B cell (primary cell): ENCODE measurements at regions not wholly inside any gene's neighbourhood (a gene's known extent, or its start where the extent isn't known, plus 50 kb on each side); places are given as distances from the start of the nearest gene placed in this dataset.

Experiments
- ATAC-seq: fragments of 200-7000 bp; cut with Tn5 transposase; one replicate; pipeline ENCODE4 v1.10.0; 2021; ENCODE audit warnings: low read depth, mild to moderate bottlenecking, moderate number of reproducible peaks, moderate library complexity
- CTCF ChIA-PET: fragments of 350-600 bp; sonication (Branson Sonifier 250); formaldehyde crosslinking; loops from one replicate; lab custom pipeline; 2021; ENCODE audit warnings: antibody characterized with exemption, inconsistent platforms; lab: Charles Lee
- POLR2A ChIA-PET: fragments of 350-600 bp; sonication (Branson Sonifier 250); formaldehyde crosslinking; loops from one replicate; lab custom pipeline; 2021; ENCODE audit warnings: antibody characterized with exemption; lab: Charles Lee
- DNase-seq: peaks from one replicate; pipeline ENCODE4 v3.0.0; 2013
- H2AFZ ChIP-seq: 2 replicates; pipeline ENCODE4 v1.6.1; 2012; ENCODE audit warnings: mild to moderate bottlenecking, low read depth, low read length; ENCODE audit not compliant: insufficient read depth, poor library complexity, severe bottlenecking
- H3K27ac ChIP-seq, 2 donors: 1 replicate in 1 of 2; 2 replicates in 1 of 2; pipeline ENCODE4 v1.5.1; 2012 to 2013; ENCODE audit warnings: low read length in 2 of 2, mild to moderate bottlenecking in 2 of 2, moderate library complexity in 1 of 2
- H3K27me3 ChIP-seq, 4 experiments: fragments of 200-600 bp in 1 of 4; sonication (generic) in 1 of 4; replicated peaks in 1 of 4; 1 replicate in 2 of 4; 2 replicates in 2 of 4; pipeline versions ENCODE4 v1.6.1 to v1.7.0; 2013 to 2016; ENCODE audit warnings: low read length in 3 of 4, mild to moderate bottlenecking in 2 of 4, mixed read lengths in 1 of 4, moderate library complexity in 1 of 4; ENCODE audit not compliant: insufficient read depth in 4 of 4, control insufficient read depth in 3 of 4; ENCODE audit errors: control extremely low read depth in 1 of 4
- H3K36me3 ChIP-seq, 2 experiments: replicated peaks in 1 of 2; 1 replicate in 1 of 2; 2 replicates in 1 of 2; pipeline versions ENCODE4 v1.6.1 to v1.7.1; 2013; ENCODE audit warnings: low read length in 1 of 2; ENCODE audit not compliant: insufficient read depth in 2 of 2, control insufficient read depth in 1 of 2; ENCODE audit errors: control extremely low read depth in 1 of 2, extremely low read depth in 1 of 2
- H3K4me1 ChIP-seq, 2 donors: fragments of 200-600 bp in 1 of 2; sonication (generic) in 1 of 2; 1 replicate in 1 of 2; 2 replicates in 1 of 2; pipeline versions ENCODE4 v1.5.1 to v1.6.1; 2013 to 2017; ENCODE audit warnings: low read length in 2 of 2; ENCODE audit not compliant: control insufficient read depth in 2 of 2, insufficient read depth in 2 of 2
- H3K4me2 ChIP-seq: replicated peaks from 2 replicates; pipeline ENCODE3; 2012; ENCODE audit warnings: mild to moderate bottlenecking, low read depth, low read length; ENCODE audit not compliant: poor library complexity, severe bottlenecking
- H3K4me3 ChIP-seq, 5 experiments: fragments of 200-600 bp in 1 of 5; sonication (generic) in 1 of 5; 1 replicate in 3 of 5; 2 replicates in 2 of 5; pipeline versions ENCODE4 v1.5.1 to v1.7.0; 2011 to 2016; ENCODE audit warnings: low read length in 4 of 5, mild to moderate bottlenecking in 4 of 5, low read depth in 2 of 5, control low read depth in 1 of 5, moderate library complexity in 1 of 5; ENCODE audit not compliant: insufficient read depth in 1 of 5; ENCODE audit errors: control extremely low read depth in 1 of 5, extremely low read depth in 1 of 5
- H3K79me2 ChIP-seq: fragments of 200-600 bp; sonication (generic); one replicate; pipeline ENCODE4 v1.6.0; 2016; ENCODE audit warnings: low read length; ENCODE audit not compliant: control insufficient read depth, insufficient read depth
- H3K9ac ChIP-seq: fragments of 200-600 bp; sonication (generic); 2 replicates; pipeline ENCODE4 v1.6.1; 2017; ENCODE audit warnings: mild to moderate bottlenecking, low read length, moderate library complexity
- H3K9me3 ChIP-seq, 3 donors: one replicate each; pipeline versions ENCODE4 v1.6.1 to v1.7.1; 2013; ENCODE audit warnings: low read length in 2 of 3; ENCODE audit not compliant: control insufficient read depth in 2 of 3, insufficient read depth in 1 of 3; ENCODE audit errors: control extremely low read depth in 1 of 3
- H4K20me1 ChIP-seq: 2 replicates; pipeline ENCODE4 v1.6.0; 2012; ENCODE audit warnings: mild to moderate bottlenecking, low read length; ENCODE audit not compliant: insufficient read depth, control insufficient read depth, poor library complexity, severe bottlenecking
- H3K27ac Mint-ChIP-seq: one replicate; pipeline ENCODE4 v1.8.0; 2021; ENCODE audit warnings: mixed read lengths
- H3K27me3 Mint-ChIP-seq: one replicate; pipeline ENCODE4 v1.8.0; 2021; ENCODE audit warnings: mixed read lengths
- H3K4me1 Mint-ChIP-seq: one replicate; pipeline ENCODE4 v1.8.0; 2021; ENCODE audit warnings: mixed read lengths
- H3K4me3 Mint-ChIP-seq: one replicate; pipeline ENCODE4 v1.8.0; 2021; ENCODE audit warnings: mixed read lengths
- H3K9me3 Mint-ChIP-seq: one replicate; pipeline ENCODE4 v1.8.0; 2022; ENCODE audit warnings: mixed read lengths; ENCODE audit not compliant: insufficient read depth
- EZH2 ChIP-seq: IDR thresholded peaks from 2 replicates; pipeline ENCODE4 v1.6.1; 2012; ENCODE audit warnings: borderline replicate concordance, low read depth, mild to moderate bottlenecking, moderate library complexity, low read length; ENCODE audit not compliant: insufficient read depth, poor library complexity, severe bottlenecking
- WGBS: methylation state at CpG from one replicate; pipeline ENCODE4 v1.1.5; 2013; ENCODE audit warnings: missing lambda C conversion rate; ENCODE audit not compliant: insufficient coverage; 5-methylcytosine and 5-hydroxymethylcytosine counted together
- intact Hi-C: fragments of 100-400 bp; cut with micrococcal nuclease; formaldehyde crosslinking; loops from one replicate; pipeline ENCODE4 v1.10.0; 2022
- TF ChIP-seq, protein P1 (sequence below): fragments of 200-600 bp; IDR thresholded peaks from one replicate; pipeline ENCODE4 v1.8.0; 2022; ENCODE audit warnings: antibody characterized with exemption, mild to moderate bottlenecking

DNA sequence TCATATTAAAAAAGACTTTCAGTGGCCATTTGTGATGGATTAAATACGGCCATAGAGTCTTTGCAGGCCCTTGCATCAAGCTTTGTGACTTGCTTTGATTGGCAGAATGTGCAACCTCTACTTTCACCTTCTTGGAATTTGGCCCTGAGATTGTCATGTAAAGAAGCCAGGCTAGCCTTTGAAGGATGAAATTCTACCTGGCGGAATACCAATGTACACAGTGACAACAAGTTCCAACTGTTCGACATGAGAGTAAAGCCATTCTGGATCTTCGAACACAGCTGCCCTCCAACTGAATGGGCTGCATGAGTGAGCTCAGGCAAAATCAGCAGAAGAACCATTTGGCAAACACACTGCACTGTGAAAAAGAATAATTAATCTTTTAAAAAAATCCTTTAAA is 321.3 kb downstream of the PHF14 start:
- Histone ChIP-seq H2AFZ (no peak overlapping the region), H3K4me2 (no peak overlapping the region), H3K27ac (no peak overlapping the region), H3K4me1 (no peaks in the 10 kb centered on the region), H3K4me3 (no peak overlapping the region), H3K79me2 (no peaks in the 10 kb centered on the region), H3K36me3 (no peaks in the 10 kb centered on the region), H3K9ac (no peak overlapping the region), H3K27me3 (no peaks in the 10 kb centered on the region), H3K9me3 (no peaks in the 10 kb centered on the region), H4K20me1 (no peaks in the 10 kb centered on the region)
- POLR2A ChIA-PET, result no interaction called here
- TF ChIP-seq EZH2, result no peak
- TF ChIP-seq, protein P1, sequence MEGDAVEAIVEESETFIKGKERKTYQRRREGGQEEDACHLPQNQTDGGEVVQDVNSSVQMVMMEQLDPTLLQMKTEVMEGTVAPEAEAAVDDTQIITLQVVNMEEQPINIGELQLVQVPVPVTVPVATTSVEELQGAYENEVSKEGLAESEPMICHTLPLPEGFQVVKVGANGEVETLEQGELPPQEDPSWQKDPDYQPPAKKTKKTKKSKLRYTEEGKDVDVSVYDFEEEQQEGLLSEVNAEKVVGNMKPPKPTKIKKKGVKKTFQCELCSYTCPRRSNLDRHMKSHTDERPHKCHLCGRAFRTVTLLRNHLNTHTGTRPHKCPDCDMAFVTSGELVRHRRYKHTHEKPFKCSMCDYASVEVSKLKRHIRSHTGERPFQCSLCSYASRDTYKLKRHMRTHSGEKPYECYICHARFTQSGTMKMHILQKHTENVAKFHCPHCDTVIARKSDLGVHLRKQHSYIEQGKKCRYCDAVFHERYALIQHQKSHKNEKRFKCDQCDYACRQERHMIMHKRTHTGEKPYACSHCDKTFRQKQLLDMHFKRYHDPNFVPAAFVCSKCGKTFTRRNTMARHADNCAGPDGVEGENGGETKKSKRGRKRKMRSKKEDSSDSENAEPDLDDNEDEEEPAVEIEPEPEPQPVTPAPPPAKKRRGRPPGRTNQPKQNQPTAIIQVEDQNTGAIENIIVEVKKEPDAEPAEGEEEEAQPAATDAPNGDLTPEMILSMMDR, result no peak
- H3K4me1 Mint-ChIP-seq, result no peaks in the 10 kb centered on the region
- 97% methylated on average over 4 of the region's 4 CpGs for WGBS
- CTCF ChIA-PET, result no interaction called here
- H3K4me3 Mint-ChIP-seq, result no peak overlapping the region
- DNase-seq, result no peak
- H3K27ac Mint-ChIP-seq, result no peak overlapping the region
- intact Hi-C loops, result no loop called here
- H3K27me3 Mint-ChIP-seq, result no peaks in the 10 kb centered on the region
- ATAC-seq, result no peak
- peaks cover 5% of the 10 kb centered on the region for H3K9me3 Mint-ChIP-seq

DNA sequence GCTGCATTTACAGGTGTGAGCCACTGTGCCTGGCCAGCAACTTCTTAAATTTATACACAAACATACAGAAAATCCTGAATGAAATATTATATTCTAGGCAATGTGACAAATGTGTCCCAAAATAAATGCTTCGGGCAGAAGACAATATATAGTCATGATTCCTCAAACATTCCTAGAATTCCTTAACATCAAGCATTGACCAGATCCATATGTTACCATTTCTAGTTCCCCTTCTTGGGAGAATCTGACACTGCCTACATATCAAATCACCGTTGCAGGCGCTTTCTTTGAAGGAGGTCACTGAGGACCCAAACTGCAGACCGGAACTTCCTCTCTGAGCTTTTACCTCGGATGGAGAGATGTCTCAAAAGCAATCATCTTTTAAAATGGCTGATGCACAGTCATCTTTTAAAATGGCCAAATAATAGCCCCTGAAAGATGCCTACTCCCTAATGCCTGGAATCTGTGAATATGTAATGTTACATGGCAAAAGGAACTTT is 323.5 kb downstream of the PHF14 start:
- ChIA-PET CTCF (no interaction called here), POLR2A (no interaction called here)
- Mint-ChIP-seq H3K27ac (no peak overlapping the region), H3K27me3 (no peaks in the 10 kb centered on the region), H3K4me3 (no peak overlapping the region), H3K9me3 (peaks cover 5% of the 10 kb centered on the region), H3K4me1 (no peaks in the 10 kb centered on the region)
- intact Hi-C loops, result no loop called here
- Histone ChIP-seq H3K9ac (no peak overlapping the region), H3K4me1 (no peaks in the 10 kb centered on the region), H3K27me3 (no peaks in the 10 kb centered on the region), H3K79me2 (no peaks in the 10 kb centered on the region), H3K36me3 (no peaks in the 10 kb centered on the region), H4K20me1 (no peaks in the 10 kb centered on the region), H2AFZ (no peak overlapping the region), H3K4me3 (no peak overlapping the region), H3K27ac (no peak overlapping the region), H3K9me3 (no peaks in the 10 kb centered on the region), H3K4me2 (no peak overlapping the region)
- ATAC-seq, result no peak
- TF ChIP-seq, protein P1, result no peak
- no peak for TF ChIP-seq EZH2
- 95% methylated on average over 3 of the region's 5 CpGs for WGBS
- DNase-seq, result no peak
